Activated T-cell treated with anti-CD3 and anti-CD28 coated beads for 48 hours (primary cell): ENCODE measurements at regions not wholly inside any gene's neighbourhood (a gene's known extent, or its start where the extent isn't known, plus 50 kb on each side); places are given as distances from the start of the nearest gene placed in this dataset.

Experiments used
- DNase-seq: peaks from one replicate; pipeline ENCODE4 v3.0.0-alpha.2; 2020; ENCODE audit warnings: low read depth

DNA sequence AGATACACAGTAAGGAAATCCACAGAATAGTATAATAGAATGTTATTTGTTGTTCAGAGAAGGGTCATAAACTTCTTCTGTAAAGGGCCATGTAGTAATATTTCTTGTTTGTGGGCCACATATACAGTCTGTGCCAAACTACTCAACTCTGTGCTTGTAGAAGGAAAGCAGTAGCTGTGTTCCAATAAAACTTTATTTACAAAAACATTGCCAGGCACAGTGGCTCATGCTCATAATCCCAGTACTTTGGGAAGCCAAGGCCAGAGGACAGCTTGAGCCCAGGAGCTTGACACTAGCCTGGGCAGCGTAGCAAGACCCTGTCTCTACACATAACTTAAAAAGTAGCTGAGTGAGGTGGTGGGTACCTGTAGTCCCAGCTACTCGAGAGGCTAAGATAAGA, 612.8 kb upstream of the PSMD7 start:
- no peak for DNase-seq

DNA sequence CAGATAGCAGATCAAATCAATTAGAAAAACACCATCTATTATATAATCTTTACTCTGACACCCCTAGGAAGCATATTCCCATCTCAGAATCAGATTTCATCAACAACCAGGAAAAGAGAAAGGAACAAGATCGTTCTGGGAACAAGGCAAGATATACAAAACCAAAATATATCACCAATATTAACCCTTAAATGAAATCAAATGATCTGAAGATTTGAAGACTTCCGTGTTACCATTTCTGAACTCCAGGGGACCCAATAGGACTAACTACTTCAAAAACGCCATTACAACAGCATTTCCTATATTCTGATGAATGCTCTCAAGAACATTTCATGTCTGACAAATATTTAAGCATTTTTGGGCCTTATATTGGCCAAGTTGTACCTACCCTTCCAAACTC, 624.2 kb upstream of the ZFHX3 start:
- no peak for DNase-seq

DNA sequence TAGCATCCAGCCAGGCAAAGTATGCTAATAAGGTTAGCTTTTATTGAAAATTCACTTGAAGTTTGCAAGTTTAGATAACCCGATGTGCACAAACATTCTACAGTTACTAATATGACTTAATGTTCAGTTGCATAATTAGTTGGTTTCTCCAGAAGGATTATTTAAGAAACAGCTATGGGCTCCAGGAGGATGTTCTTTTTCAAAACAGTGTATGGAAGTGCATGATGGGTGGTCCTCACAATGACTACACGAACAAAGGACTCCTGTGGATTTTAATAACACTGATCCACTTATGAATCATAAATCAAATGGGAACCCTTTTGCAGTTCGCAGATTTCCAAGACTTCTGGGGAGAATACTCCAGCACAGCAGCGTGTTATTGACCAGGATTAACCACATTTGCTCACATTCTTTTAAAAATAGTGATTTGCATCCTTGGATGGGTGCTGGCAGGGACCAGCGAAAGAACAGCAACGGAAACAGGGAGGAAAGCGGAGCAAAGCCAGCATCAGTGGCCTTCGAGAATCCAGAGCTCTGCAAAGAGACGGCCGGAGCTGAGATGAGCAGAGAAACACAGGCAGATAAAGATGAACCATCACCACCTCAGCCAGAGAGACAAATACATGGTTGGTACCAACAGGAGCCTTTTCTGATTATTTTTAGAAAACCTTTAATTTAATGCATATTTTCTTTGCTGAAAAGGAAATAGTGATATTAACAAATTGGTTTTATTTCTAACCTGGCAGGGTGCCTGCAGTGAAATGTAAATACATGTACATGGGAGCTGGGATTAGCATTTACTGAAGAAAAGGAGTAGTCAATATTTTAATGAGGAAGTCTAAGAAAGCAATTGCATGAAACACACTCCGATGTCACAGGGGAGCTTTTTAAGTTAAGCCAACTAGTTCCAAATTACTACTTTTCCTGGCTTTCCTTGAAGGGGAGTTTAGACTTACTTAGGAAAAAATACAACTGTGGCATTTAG, 623.2 kb upstream of the ZFHX3 start:
- DNase-seq = no peak

DNA sequence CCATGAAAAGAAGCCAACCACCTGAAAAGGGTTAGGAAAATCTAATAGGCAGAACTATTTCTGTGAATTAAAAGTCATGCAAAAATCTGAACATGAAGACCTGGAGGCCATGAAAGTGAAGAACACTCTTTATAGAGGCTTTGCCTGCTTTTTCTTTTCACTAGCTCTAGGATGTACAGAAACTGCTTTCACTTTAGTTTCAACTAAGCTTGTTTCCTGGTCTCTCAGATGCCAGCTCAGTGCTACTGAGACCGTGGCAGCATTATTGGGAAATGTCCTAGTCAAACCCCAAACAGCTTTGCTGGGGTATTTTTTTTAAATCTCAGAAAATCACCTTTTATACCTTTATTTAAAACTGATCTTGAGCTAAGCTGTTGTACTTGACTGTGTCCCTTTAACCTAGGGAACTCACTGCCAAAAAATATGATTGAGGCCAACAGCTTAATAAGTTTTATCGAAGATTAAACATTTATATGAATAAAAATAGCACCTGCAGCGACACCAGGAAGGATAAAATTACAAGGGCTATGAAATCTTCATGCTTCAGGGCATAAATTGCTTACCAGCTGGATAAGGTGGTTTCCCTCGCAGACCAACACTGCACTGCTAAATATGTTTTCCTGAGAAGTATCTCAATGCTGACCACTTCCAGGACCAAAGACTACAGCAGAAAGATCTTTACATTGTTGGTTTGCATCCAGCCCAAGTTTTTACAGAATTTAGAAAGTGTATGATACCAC, 621.8 kb upstream of the ZFHX3 start:
- no peak for DNase-seq

DNA sequence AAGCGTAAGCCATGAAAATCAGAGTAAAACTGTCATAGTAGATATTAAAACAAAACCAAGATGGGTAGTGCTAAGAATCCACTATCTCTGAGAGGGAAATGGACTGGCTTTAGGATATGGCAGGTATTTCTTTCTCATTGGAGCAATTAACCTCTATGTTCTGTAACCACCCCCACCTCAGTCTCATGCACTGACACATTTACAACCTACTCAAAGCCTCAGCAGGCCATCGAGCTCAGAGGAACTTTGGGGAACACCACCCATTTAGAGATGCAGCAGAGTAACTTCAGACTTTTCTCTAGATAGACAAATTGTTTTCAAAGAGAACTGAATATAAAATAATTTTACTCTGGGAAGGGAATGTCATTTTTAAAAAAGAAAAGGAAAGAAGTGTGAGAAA, 615.8 kb upstream of the ZFHX3 start:
- no peak for DNase-seq

DNA sequence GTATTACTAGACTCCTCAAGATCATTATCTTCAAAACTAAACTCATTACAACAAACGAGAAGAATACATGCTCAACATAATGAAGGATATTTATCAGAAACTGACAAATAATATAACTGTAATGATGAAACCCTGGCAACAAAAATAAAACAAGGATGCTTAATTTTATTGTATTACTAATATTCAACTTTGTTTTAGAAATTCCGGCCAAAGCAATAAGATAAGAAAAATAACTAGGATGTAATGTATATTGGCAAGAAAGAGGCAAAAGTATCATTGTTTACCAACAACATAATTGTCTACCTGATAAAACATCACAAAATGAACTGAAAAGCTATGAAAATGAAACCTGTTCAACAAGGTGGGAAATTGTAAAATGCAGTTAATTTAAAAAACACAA, 588.3 kb upstream of the ZFHX3 start:
- DNase-seq = no peak

DNA sequence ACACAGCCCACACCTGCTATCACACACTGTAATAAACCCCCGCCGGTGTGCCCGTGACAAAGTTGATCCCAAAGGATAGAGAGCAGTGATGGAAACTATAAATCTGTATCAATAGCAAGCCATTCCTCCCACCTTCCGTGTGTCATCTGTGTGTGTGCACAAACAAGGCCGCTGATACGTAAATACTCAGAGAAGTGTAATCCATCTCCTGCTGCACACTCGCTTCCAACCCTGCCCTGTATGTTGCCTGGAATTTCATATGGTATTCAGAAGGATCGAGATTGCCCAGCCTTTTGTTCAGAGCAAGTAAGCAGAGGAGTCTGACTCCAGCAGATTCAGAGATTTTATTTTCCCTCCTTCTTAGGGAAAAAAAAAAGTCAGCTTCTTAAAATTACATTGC, 581.1 kb upstream of the ZFHX3 start:
- DNase-seq = no peak

DNA sequence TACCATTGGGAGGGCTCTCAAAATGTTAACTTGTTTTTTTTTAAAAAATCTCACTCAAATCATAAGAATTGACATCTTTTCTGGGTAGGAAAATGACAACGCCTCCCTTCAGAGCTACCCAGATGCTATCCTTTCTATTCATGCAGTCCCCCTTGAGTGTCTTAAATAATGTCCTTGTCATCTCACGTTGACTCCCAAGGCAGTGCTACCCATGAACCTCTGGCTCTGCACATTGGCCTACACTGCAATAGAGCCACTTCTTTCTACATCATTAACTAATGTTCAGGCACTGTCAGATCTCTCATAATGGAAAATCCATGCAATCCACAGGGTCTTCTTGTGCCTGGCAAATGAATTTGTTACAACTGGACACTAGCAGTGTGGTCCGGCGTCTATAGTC, 569.8 kb upstream of the ZFHX3 start:
- DNase-seq = no peak

DNA sequence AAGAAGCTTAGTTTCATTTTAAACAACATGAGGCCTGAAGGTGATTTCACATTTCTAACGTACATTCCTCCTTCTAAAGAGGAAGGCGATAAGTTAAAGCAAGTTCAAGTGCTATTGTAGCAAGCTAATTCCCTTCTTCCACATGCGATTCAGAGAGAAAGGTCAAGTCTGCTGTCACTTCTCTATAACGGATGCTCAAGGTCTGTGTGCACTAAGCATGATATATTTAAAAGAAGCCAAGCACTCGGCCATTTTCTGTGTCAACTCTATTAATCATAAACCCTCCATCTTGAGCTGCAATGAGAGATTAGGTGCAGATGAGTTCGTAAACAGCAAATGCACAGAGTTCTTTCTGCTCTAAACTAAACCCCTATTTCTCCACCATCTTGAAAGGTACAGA, 568.8 kb upstream of the ZFHX3 start:
- DNase-seq = no peak

DNA sequence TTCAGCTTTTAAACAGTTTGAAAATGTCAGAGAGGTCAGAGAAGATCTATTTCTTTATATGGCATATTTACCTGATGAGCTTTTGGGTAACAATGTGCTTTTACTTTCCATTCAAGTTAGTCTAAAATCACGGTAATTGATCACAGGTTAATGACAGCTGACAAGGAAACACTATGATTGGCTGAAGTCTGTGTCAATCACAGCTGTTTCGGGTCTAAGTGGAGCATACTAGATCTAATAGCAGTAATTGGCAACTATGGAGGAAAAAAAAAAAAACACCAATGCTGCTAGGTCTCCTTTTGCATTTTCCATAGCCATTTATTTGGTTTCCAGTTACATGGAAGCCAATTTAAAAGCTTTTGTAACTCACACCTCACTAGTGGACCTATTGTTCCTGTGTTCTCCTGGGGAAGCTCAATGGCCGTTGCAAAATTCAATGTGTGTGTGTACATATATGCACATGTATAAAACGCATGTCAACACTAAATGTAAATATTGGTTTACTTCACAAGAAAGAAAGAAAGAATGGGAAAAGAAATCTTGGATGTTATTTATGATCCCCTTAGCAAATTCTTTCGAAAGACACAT, 568.3 kb upstream of the ZFHX3 start:
- DNase-seq = no peak

DNA sequence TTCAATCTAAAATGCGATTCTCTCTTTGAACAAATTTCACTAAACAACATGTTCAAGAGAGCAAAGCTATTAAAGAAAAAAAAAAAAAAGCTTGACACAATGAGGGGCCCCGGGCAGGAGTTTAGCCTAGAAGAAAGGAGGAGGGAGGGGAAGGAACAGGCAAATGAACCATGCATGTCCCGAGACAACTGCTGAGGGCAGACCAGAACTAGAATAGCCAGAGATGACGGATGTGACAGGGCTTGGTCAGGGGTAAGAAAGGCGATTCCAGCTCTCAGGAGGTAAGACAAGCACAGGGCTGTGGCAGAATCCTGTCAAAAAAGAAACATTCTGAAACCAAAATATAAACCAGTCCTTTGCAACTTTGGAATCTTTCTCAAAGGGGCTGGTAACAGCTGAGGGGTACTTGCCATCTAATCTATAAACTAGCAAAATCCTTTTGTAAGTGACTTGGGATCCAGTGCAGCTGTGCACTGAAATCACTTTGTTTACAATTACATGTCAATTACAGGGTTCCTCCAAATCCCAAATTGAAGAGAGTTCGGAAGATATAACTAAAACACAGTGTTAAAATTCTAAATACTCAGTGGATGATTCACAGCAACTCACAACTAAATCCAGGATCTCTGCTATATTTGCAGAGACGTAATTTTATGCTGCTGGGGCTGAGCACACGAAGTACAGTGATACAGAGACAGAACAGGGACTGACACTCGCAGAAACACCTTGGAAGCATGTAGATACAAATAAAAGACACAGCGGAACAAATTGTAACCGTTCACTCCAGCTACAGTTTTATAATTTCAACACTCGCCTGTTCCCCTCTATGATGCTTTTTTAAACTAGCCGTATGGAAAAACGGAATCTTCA, 567.4 kb upstream of the ZFHX3 start:
- DNase-seq = no peak

DNA sequence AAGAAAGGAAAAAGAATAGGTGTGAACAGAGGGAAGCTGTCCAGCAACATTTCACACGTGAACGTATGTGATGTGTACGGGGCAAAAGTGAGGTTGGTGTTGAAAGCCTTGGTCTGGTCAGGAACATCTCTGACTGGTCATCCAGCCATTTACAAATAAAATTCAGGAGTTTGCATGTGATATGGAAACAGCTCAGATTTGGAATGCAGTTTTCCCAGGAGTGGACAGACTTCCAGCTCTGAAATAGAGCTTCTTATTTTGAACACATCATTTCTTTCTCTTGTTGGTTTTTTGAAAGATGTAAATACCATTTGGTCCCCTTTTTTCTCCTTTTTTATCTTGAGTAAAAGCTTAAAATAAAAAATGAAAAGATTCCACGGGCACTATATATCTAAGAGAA, 566.2 kb upstream of the ZFHX3 start:
- DNase-seq = no peak

DNA sequence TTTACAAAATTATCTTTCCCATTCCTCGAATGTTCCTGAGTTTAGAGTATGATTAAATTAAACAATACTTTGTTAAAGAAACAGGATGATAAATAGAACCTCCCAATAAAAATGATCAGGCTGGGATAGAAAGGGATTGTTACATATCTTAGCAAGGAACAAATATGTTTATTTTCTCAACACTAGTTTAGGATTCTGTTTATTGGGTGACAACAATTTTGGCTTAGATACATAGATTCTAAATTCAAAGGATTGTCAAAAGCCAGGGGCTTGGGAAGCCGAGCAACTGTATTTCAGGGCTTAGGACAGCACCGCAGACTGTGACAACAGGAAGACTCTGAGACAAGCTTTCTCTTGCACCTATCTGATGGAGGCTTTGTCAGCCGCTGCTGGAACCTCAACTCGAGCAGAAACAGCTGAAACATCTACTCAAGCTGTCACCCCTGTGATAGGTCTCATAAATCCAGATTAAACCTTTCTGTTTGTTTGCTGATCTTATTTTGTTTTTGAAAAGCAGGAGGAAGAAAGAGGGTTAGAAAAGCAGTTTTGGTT, 562.8 kb upstream of the ZFHX3 start:
- no peak for DNase-seq

DNA sequence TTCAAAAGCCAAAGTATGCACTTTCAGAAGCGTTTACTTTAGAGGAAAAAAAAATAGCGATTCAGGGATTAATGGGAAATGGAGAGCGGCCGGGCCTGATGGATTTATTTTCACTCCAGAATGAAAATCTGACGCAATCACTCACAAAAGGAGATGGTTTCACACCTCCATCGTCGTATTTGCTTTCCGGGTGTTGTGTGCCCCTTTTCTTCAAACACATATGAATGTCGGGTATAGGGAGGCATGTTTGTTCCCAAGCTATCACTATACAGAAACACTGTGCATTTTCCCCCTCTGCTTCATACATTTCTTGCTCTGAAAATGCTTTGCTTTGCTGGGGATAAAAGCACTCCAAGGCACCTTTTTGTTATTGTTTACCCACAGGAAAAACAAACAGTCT, 562.2 kb upstream of the ZFHX3 start:
- no peak for DNase-seq

DNA sequence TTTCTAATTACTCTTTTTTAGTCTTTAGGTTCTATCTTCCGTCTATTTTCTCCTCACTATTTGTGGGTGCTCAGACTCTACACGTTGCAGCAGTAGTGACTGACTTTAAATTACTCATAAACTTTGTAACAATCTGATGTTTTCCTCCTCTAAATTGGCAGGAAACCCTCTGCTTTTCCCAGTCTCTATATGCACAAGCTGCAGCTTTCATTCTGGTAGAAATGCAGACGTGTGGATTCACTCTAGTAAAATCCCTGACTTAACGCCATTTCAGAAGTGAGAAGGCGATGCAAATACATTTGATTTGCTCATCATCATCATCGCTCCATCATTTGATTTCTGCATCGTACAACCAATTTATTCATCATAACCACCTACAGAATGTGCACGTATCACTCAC, 561.0 kb upstream of the ZFHX3 start:
- no peak for DNase-seq

DNA sequence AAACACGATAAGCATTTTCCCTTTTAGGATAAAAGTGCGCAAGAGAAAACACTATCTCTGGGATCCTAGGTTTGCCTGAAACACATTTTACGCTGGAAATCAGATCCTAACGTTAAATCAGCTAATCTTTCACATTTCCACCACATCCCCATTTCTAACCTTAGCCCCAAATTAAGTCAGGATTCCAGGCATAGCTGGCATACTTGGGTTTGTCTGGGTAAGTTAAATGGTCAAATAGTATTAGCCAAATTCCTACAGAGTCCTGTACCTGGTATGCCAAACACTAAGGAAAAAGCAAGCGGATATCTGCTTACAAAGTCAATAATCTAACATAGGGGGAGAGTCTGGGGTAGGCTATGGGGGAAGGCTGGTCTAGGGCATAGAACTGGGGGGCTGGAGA, 557.4 kb upstream of the ZFHX3 start:
- DNase-seq = no peak

DNA sequence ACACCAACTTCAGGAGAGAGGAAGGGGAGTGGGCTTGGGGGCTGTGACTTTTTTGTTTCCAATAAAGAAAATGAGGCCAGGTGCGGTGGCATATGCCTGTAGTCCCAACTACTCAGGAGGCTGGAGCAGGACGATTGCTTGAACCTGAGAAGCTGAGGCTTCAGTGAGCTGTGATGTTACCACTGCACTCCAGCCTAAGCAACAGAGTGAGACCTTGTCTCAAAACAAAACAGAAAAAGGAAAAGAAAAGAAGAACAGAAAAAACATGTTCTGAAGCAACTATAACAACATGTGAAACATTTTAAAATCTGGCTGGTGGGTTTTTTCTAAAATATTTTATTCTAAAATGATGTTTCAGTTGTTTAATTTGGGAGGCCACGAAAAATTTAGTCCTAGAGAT, 554.0 kb upstream of the ZFHX3 start:
- DNase-seq = no peak

DNA sequence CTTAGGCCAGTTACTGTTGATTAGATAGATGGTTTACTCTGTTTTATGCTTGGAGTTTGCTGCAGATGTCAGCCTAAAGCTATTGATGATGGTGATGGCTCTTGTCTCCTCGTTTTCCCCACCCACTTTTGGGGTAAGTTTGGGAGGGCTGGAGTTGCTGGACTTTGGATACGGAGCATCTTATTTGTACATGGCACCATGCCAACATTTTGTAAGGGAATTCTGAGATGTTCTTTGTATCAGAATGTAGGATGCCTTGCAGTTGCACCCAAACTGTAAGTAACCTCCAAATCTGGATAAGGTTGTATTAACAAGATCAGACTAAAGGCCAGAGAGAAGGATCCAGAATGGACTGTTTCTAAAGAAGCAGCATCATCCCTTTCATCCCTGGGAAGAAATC, 551.9 kb upstream of the ZFHX3 start:
- DNase-seq = no peak

DNA sequence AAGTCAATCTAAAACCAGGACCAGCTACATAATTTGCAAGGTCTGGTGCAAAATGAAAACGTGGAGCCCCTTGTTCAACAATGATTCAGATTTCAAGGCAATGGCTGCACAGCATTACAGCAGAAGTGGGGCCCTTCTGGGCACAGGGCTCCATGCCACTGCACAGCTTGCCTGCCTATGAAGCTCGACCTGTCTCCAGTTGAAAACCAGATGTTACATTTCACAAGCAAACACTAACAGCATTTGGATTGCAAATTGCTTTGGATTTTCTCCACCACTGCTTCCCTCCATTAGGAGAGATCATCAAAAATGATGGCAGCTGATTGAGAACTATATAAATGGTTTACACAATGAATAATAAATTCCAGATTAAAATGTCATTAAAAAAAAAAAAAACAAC, 551.4 kb upstream of the ZFHX3 start:
- no peak for DNase-seq

DNA sequence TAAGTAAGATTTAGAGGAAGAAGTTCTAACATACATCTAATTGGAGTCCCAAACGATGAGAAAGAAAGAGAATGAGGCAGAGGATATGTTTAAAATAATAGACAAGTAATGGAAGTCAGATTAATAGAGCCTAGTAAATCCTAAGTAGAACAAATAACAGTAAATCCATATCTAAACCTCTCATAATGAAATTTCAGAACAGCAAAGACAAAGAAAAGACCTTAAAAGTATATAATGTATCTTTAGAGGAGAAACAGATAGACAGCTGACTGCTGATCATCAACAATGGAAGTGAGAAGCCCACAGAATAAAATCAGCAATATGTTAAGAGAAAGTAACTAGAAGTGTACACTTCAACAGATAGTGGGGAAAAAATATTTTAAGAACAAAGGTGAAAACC, 536.2 kb upstream of the ZFHX3 start:
- no peak for DNase-seq

DNA sequence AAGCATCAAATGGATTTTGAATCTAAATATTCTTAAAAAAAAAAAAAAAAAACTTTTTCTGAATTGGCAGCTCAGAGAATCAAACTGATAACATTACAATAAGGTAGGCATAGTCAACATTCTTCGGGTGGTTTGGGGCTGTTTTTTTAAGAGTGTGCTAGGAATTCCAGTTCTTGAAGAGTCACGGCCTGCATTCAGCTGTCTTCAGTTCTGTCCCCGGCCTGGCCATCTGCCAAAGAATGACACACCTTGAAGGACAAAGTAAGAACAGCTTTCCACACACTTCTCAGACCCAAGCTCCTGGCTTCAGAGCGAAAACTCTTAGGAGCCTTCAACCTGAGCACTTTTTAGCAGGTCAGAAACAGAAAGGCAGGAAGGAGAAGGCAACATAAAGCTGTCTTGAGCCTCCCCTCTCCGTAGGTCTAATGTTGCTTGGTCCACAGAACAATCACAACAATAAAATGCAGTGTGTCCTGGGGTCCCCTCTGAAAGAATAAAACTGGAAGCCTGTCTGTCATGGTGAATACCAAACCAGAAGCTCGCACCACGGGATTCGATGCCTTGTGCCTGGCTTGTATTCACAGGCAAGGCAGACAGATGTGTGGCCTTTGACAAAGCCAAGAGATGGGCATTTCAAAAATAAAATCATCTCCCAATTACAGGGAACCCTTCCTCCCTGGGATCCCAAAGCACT, 524.4 kb upstream of the ZFHX3 start:
- no peak for DNase-seq
